ENCODE measurements at regions not wholly inside any gene's neighbourhood (a gene's known extent, or its start where the extent isn't known, plus 50 kb on each side); places are given as distances from the start of the nearest gene placed in this dataset.

GRCh38 chr20:61185181-61185580 lies 66.9 kb upstream of the CDH4 start:
- H3K4me3 ChIP-seq (ENCODE audit: low read depth, low read length), result no peak overlapping the region
- no peak for DNase-seq (ENCODE audit: low read depth)
- TF ChIP-seq, protein P1, sequence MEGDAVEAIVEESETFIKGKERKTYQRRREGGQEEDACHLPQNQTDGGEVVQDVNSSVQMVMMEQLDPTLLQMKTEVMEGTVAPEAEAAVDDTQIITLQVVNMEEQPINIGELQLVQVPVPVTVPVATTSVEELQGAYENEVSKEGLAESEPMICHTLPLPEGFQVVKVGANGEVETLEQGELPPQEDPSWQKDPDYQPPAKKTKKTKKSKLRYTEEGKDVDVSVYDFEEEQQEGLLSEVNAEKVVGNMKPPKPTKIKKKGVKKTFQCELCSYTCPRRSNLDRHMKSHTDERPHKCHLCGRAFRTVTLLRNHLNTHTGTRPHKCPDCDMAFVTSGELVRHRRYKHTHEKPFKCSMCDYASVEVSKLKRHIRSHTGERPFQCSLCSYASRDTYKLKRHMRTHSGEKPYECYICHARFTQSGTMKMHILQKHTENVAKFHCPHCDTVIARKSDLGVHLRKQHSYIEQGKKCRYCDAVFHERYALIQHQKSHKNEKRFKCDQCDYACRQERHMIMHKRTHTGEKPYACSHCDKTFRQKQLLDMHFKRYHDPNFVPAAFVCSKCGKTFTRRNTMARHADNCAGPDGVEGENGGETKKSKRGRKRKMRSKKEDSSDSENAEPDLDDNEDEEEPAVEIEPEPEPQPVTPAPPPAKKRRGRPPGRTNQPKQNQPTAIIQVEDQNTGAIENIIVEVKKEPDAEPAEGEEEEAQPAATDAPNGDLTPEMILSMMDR (conservative IDR thresholded peaks at IDR 0.05; ENCODE audit: low read depth, low read length), result no peak

DNA sequence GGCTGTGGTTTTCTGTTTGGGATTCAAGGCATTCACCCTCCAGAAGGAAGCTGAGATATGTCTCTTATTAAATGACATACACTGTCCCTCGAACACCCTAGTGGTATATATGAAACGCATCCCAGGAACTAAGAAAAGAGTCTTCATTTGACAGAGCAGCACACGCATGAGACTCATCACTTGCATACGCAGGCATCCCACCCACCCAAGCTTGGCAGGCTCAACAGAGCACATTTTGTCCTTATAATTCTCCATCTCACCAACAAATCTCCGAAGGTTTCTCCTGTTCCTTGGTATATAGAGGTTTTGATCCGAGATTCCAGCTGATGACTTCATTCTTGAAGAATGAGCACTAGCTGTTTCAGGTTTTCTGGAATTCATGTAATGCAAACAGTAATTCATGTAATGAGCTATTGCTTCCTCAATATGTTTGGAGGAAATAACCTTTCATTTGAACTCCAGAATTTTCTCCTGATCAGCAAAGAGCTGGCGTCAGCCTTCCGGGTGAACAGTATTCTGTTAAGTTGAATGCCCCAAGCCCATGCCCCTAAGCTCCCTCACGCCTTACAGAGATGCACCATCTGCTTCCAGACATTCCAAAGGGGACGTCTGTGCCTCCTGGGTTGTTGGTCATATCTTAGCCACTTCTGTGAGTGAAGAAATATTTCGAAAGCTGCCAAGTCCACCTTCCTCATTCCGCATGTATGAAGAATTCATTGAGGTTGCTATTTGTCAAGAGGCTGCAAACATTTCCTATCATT lies 66.0 kb upstream of the CDH4 start:
- H3K4me3 ChIP-seq (ENCODE audit: low read depth, low read length), result no peak overlapping the region
- TF ChIP-seq, protein P1 (conservative IDR thresholded peaks at IDR 0.05; ENCODE audit: low read depth, low read length), result no peak
- peak; percentile 75 for DNase-seq (ENCODE audit: low read depth)

DNA sequence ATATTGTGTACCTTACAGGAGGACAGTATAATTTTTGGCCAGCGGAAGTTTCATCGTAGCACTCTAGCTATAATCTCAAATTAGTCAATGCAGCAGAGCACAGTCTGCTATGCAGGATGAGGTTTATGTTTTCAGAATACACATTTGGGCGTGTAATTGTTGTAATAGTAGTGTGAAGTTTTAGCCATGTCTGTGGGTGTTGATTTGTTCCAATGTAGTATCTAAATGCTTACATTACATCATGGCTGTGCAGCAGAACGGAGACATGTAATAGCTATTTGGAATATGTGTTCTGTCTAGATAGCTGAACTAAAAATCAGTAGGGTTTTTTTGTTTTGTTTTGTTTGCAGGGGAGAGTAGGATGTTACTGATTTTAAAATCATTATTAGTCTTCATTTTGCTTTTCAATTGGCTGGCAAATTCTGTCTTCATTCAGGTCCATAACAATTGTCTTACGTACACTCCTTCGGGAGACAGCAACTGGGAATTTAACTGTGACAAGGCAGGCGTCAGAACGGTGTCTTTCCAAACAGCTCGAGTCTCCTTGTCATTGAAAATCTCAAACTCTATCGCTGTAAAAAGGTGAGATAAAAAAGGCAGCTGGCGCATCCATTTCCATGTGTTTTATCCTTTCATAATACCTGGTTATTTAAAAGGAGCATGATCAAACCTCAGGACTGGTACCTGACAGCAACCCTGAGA lies 65.1 kb upstream of the CDH4 start:
- DNase-seq (ENCODE audit: low read depth), result no peak
- H3K4me3 ChIP-seq (ENCODE audit: low read depth, low read length), result no peak overlapping the region
- TF ChIP-seq, protein P1 (conservative IDR thresholded peaks at IDR 0.05; ENCODE audit: low read depth, low read length), result no peak

GRCh38 chr20:61189534-61189933 lies 62.5 kb upstream of the CDH4 start:
- no peak for DNase-seq (ENCODE audit: low read depth)
- TF ChIP-seq, protein P1 (conservative IDR thresholded peaks at IDR 0.05; ENCODE audit: low read depth, low read length), result no peak
- H3K4me3 ChIP-seq (ENCODE audit: low read depth, low read length), result no peak overlapping the region

GRCh38 chr20:61191096-61191495 lies 61.0 kb upstream of the CDH4 start:
- TF ChIP-seq, protein P1 (conservative IDR thresholded peaks at IDR 0.05; ENCODE audit: low read depth, low read length), result no peak
- H3K4me3 ChIP-seq (ENCODE audit: low read depth, low read length), result no peak overlapping the region
- no peak for DNase-seq (ENCODE audit: low read depth)

DNA sequence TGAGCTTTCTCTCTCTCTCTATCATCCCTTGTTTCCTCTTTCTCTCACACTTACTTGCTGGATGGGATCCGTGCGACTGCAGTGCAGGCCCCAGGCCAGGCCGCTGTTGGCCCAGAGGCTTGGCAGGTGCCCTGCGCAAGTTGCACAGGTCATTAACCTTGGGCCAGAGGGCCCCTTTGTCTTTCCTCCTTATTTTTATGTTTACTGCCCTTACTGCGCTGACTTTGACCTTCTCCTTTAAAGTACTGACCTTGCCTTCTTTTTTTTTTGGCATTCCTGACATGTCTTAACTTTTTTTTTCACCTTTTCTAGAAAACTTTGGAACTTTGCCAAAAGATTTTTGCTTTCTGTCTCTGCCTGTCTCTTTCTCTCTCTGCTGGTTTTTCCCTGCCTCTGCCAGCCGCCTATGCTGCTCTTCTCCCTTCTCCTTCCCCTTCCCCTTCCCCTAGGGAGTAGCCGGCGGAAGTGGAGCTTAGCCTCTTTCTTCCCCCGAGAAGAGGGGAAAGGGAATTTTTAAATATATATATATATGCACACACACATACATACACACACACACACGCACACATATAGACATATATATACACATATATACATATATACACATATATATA lies 59.6 kb upstream of the CDH4 start:
- TF ChIP-seq, protein P1 (conservative IDR thresholded peaks at IDR 0.05; ENCODE audit: low read depth, low read length), result no peak
- no peak overlapping the region for H3K4me3 ChIP-seq (ENCODE audit: low read depth, low read length)
- DNase-seq (ENCODE audit: low read depth), result no peak
